ENCODE measurements at regions not wholly inside any gene's neighbourhood (a gene's known extent, or its start where the extent isn't known, plus 50 kb on each side); places are given as distances from the start of the nearest gene placed in this dataset.

DNA sequence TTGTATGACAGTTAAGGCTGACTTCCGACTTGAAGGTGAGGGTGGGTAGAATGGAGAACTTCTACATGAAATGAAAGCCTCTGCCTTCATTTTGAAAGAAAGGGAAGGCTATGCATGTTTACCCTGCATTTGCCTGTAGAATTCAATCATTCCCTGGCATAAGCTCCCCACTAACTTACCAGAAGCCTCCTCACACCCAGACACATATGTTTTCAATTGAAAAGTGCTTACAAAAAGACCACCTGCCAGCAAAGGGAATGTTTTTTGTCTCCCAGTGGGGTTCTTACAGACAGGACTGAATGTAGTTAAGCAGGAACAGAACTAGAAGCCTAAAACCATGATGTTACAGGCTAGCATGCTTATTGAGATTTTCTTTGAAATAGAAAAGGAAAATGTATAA, 392.1 kb upstream of the HSF2 start:
- no peak overlapping the region for H3K27ac ChIP-seq

DNA sequence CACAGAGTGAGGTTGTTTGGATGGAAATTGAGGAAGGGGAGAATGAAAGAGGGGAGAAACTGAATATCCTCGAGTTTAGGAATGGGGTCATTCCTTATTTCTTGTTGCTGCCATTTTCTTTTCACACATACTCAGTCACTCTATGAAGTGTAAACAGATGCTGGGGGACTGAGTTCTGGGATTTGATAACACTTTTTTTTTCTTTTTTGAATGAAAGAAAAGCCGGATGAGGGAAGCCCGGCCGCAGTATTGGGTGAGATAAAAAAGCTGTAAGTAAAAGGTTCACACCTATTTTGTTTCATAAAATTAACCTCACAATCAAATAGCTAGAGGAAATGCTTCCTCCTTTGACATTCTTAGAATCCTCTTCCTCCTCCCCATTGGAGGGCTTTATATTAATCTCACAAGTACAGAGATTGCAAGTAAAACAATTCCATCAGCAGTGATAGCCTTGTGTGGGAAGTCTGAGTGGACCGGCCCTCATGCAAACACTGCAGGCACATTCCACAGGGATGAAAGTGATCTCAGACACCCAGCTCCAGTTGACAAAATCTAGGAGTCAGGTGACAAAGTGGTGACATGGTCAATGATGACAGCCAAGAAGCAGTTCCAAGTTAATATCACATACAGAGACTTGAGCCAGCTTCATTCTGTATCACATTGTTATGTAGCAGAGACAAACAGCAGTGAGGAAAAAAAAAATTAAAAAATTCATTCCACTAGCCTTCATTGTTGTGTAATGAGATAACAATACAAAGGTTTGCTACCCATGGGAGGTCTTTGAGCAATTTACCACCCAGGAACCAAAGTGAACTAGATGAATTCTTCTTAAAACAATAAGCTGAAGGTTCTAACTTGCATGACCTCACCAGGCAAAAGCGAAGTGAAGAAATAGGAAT, 391.1 kb upstream of the HSF2 start:
- CTCF ChIA-PET: no interaction called here
- DNase-seq (ENCODE audit: low read depth in 1 of 2, low spot score in 1 of 2) (no peak), FAIRE-seq (no peak), ATAC-seq (no peak)
- H3K4me1 ChIP-seq: no peaks in the 10 kb centered on the region
- no peak overlapping the region for H3K27ac ChIP-seq
- H3K4me3 ChIP-seq: no peak overlapping the region
- POLR2A ChIA-PET: no interaction called here
- no peaks in the 10 kb centered on the region for H3K9me3 ChIP-seq
- WGBS (ENCODE audit: missing lambda C conversion rate): 74% methylated on average over 6 of the region's 6 CpGs
- H3K4me2 ChIP-seq: no peak overlapping the region
- TF ChIP-seq, protein P1, sequence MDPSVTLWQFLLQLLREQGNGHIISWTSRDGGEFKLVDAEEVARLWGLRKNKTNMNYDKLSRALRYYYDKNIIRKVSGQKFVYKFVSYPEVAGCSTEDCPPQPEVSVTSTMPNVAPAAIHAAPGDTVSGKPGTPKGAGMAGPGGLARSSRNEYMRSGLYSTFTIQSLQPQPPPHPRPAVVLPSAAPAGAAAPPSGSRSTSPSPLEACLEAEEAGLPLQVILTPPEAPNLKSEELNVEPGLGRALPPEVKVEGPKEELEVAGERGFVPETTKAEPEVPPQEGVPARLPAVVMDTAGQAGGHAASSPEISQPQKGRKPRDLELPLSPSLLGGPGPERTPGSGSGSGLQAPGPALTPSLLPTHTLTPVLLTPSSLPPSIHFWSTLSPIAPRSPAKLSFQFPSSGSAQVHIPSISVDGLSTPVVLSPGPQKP (IDR thresholded peaks at IDR 0.05; ENCODE audit: low read depth, low read length): no peak
- no peak for TF ChIP-seq RCOR1 (IDR thresholded peaks at IDR 0.05; ENCODE audit: low read depth, low read length)
- TF ChIP-seq CBX8 (IDR thresholded peaks at IDR 0.05): no peak
- TF ChIP-seq, protein P2, sequence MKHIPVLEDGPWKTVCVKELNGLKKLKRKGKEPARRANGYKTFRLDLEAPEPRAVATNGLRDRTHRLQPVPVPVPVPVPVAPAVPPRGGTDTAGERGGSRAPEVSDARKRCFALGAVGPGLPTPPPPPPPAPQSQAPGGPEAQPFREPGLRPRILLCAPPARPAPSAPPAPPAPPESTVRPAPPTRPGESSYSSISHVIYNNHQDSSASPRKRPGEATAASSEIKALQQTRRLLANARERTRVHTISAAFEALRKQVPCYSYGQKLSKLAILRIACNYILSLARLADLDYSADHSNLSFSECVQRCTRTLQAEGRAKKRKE (CRISPR knock-in tag; IDR thresholded peaks at IDR 0.05; ENCODE audit: low read depth): no peak
- no peak for TF ChIP-seq NFE2L2 (conservative IDR thresholded peaks at IDR 0.05; ENCODE audit: low read length)
- TF ChIP-seq MAZ (IDR thresholded peaks at IDR 0.05; ENCODE audit: borderline replicate concordance, low read depth, low read length): no peak
- no peak for TF ChIP-seq RARB (CRISPR knock-in tag; IDR thresholded peaks at IDR 0.05)
- no peak for TF ChIP-seq ZFP36 (IDR thresholded peaks at IDR 0.05; ENCODE audit: borderline replicate concordance, partially characterized antibody)
- TF ChIP-seq KDM5A (IDR thresholded peaks at IDR 0.05): no peak
- TF ChIP-seq, protein P3, sequence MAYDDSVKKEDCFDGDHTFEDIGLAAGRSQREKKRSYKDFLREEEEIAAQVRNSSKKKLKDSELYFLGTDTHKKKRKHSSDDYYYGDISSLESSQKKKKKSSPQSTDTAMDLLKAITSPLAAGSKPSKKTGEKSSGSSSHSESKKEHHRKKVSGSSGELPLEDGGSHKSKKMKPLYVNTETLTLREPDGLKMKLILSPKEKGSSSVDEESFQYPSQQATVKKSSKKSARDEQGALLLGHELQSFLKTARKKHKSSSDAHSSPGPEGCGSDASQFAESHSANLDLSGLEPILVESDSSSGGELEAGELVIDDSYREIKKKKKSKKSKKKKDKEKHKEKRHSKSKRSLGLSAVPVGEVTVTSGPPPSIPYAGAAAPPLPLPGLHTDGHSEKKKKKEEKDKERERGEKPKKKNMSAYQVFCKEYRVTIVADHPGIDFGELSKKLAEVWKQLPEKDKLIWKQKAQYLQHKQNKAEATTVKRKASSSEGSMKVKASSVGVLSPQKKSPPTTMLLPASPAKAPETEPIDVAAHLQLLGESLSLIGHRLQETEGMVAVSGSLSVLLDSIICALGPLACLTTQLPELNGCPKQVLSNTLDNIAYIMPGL (CRISPR knock-in tag; IDR thresholded peaks at IDR 0.05; ENCODE audit: borderline replicate concordance): no peak
- no peak for TF ChIP-seq JUNB (IDR thresholded peaks at IDR 0.05)
- TF ChIP-seq EHMT2 (IDR thresholded peaks at IDR 0.05; ENCODE audit: low read depth): no peak
- no peak for TF ChIP-seq TP53 (CRISPR knock-in tag; IDR thresholded peaks at IDR 0.05)
- TF ChIP-seq JUN (IDR thresholded peaks at IDR 0.05): no peak

More for the DNA sequence above, 392.1 kb upstream of the HSF2 start:
- CTCF ChIA-PET: no interaction called here
- no peak for FAIRE-seq
- no peak for ATAC-seq
- WGBS (ENCODE audit: missing lambda C conversion rate): 39% methylated on average over 1 of the region's 1 CpG
- DNase-seq (ENCODE audit: low read depth in 1 of 2, low spot score in 1 of 2): no peak
- no peaks in the 10 kb centered on the region for H3K9me3 ChIP-seq
- no peak overlapping the region for H3K4me2 ChIP-seq
- no peak overlapping the region for H3K4me3 ChIP-seq
- H3K4me1 ChIP-seq: no peaks in the 10 kb centered on the region
- TF ChIP-seq MAZ (IDR thresholded peaks at IDR 0.05; ENCODE audit: borderline replicate concordance, low read depth, low read length) (no peak), CHD4 (IDR thresholded peaks at IDR 0.05; ENCODE audit: borderline replicate concordance) (no peak), FOSB (CRISPR knock-in tag; IDR thresholded peaks at IDR 0.05) (no peak), KDM5A (IDR thresholded peaks at IDR 0.05) (no peak), TFCP2L1 (CRISPR knock-in tag; IDR thresholded peaks at IDR 0.05) (no peak), FOSL2 (IDR thresholded peaks at IDR 0.05) (no peak), FOSL2 (CRISPR knock-in tag; IDR thresholded peaks at IDR 0.05) (no peak), SREBF2 (IDR thresholded peaks at IDR 0.05) (no peak), NPAS2 (CRISPR knock-in tag; IDR thresholded peaks at IDR 0.05; ENCODE audit: borderline replicate concordance) (no peak), BHLHE40 (IDR thresholded peaks at IDR 0.05; ENCODE audit: low read depth, low read length) (no peak), CBX8 (IDR thresholded peaks at IDR 0.05) (no peak), HOXA7 (CRISPR knock-in tag; IDR thresholded peaks at IDR 0.05) (no peak), ZNF302 (CRISPR knock-in tag; IDR thresholded peaks at IDR 0.05) (no peak)
- TF ChIP-seq, protein P2 (CRISPR knock-in tag; IDR thresholded peaks at IDR 0.05; ENCODE audit: low read depth): no peak
- TF ChIP-seq, protein P3 (CRISPR knock-in tag; IDR thresholded peaks at IDR 0.05; ENCODE audit: borderline replicate concordance): no peak
- TF ChIP-seq, protein P1 (IDR thresholded peaks at IDR 0.05; ENCODE audit: low read depth, low read length): no peak
- TF ChIP-seq, protein P4, sequence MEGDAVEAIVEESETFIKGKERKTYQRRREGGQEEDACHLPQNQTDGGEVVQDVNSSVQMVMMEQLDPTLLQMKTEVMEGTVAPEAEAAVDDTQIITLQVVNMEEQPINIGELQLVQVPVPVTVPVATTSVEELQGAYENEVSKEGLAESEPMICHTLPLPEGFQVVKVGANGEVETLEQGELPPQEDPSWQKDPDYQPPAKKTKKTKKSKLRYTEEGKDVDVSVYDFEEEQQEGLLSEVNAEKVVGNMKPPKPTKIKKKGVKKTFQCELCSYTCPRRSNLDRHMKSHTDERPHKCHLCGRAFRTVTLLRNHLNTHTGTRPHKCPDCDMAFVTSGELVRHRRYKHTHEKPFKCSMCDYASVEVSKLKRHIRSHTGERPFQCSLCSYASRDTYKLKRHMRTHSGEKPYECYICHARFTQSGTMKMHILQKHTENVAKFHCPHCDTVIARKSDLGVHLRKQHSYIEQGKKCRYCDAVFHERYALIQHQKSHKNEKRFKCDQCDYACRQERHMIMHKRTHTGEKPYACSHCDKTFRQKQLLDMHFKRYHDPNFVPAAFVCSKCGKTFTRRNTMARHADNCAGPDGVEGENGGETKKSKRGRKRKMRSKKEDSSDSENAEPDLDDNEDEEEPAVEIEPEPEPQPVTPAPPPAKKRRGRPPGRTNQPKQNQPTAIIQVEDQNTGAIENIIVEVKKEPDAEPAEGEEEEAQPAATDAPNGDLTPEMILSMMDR (IDR thresholded peaks at IDR 0.05): no peak
- POLR2A ChIA-PET: no interaction called here

All from A549 (cell line).